ENCODE measurements at regions not wholly inside any gene's neighbourhood (a gene's known extent, or its start where the extent isn't known, plus 50 kb on each side); places are given as distances from the start of the nearest gene placed in this dataset.

- no peak for DNase-seq (ENCODE audit: low read depth)
Measured at GRCh38 chr5:74027732-74028338, 401.8 kb downstream of the ARHGEF28 start.

GRCh38 chr5:74026310-74026709 lies 400.3 kb downstream of the ARHGEF28 start:
- no peak for DNase-seq (ENCODE audit: low read depth)

GRCh38 chr5:74021126-74021525 lies 395.1 kb downstream of the ARHGEF28 start:
- no peak for DNase-seq (ENCODE audit: low read depth)

GRCh38 chr5:74020503-74020902 lies 394.5 kb downstream of the ARHGEF28 start:
- DNase-seq (ENCODE audit: low read depth): no peak

- DNase-seq (ENCODE audit: low read depth): no peak
Measured at GRCh38 chr5:74019923-74020322, 393.9 kb downstream of the ARHGEF28 start.

GRCh38 chr5:74017786-74018211 lies 391.8 kb downstream of the ARHGEF28 start:
- no peak for DNase-seq (ENCODE audit: low read depth)

GRCh38 chr5:74017112-74017511 lies 391.1 kb downstream of the ARHGEF28 start:
- DNase-seq (ENCODE audit: low read depth): no peak

GRCh38 chr5:74016373-74016772 lies 390.4 kb downstream of the ARHGEF28 start:
- DNase-seq (ENCODE audit: low read depth): no peak

GRCh38 chr5:74015716-74016115 lies 389.7 kb downstream of the ARHGEF28 start:
- DNase-seq (ENCODE audit: low read depth): no peak

- no peak for DNase-seq (ENCODE audit: low read depth)
Measured at GRCh38 chr5:74013222-74013621, 387.2 kb downstream of the ARHGEF28 start.

- no peak for DNase-seq (ENCODE audit: low read depth)
Measured at GRCh38 chr5:74009502-74009901, 383.5 kb downstream of the ARHGEF28 start.

- no peak for DNase-seq (ENCODE audit: low read depth)
Measured at GRCh38 chr5:74007193-74007592, 381.2 kb downstream of the ARHGEF28 start.

GRCh38 chr5:73999297-73999696 lies 373.3 kb downstream of the ARHGEF28 start:
- no peak for DNase-seq (ENCODE audit: low read depth)

GRCh38 chr5:73998489-73998888 lies 372.5 kb downstream of the ARHGEF28 start:
- DNase-seq (ENCODE audit: low read depth): no peak

- no peak for DNase-seq (ENCODE audit: low read depth)
Measured at GRCh38 chr5:73997960-73998359, 372.0 kb downstream of the ARHGEF28 start.

- DNase-seq (ENCODE audit: low read depth): no peak
Measured at GRCh38 chr5:73996151-73996755, 370.3 kb downstream of the ARHGEF28 start.

GRCh38 chr5:73994963-73995362 lies 369.0 kb downstream of the ARHGEF28 start:
- no peak for DNase-seq (ENCODE audit: low read depth)

All from activated T-helper 9 cell treated with anti-CD3 and anti-CD28 coated beads, Interleukin-2, amount 50 U/mL, for 16 hours (primary cell).